Pancreas (tissue), 10 donors: ENCODE measurements at regions not wholly inside any gene's neighbourhood (a gene's known extent, or its start where the extent isn't known, plus 50 kb on each side); places are given as distances from the start of the nearest gene placed in this dataset.

Source experiments
- ATAC-seq, 4 donors: fragments of 200-7000 bp; cut with Tn5 transposase; one replicate each; pipeline versions ENCODE4 v1.8.0 to v1.9.1; 2020; ENCODE audit warnings: mild to moderate bottlenecking in 4 of 4, moderate library complexity in 4 of 4
- DNase-seq, 6 donors: peaks; one replicate each; pipeline ENCODE4 v3.0.0-alpha.2; 2020
- FAIRE-seq: peaks from 2 replicates; lab custom pipeline; 2012; peaks lifted over from hg19 to GRCh38; lab: Jason Lieb, UNC
- H3K27ac ChIP-seq, 4 donors: fragments of 200-600 bp; sonication (generic); 1 replicate in 3 of 4; 2 replicates in 1 of 4; pipeline versions ENCODE4 v1.5.0 to v1.8.0; 2020
- H3K27me3 ChIP-seq, 4 donors: fragments of 200-600 bp; one replicate each; pipeline ENCODE4 v1.8.0; 2021
- H3K36me3 ChIP-seq, 3 donors: fragments of 200-600 bp; sonication (generic) in 1 of 3; one replicate each; pipeline versions ENCODE4 v1.5.0 to v1.8.0; 2020 to 2021
- H3K4me1 ChIP-seq, 3 donors: fragments of 200-600 bp; one replicate each; pipeline ENCODE4 v1.8.0; 2021
- H3K4me3 ChIP-seq, 4 donors: fragments of 200-600 bp; sonication (generic) in 2 of 4; one replicate each; pipeline versions ENCODE4 v1.5.0 to v1.8.0; 2020 to 2021
- H3K9me3 ChIP-seq, 4 donors: fragments of 200-600 bp; one replicate each; pipeline ENCODE4 v1.8.0; 2021
- WGBS, 2 donors: extraction: QIAGEN DNeasy Blood & Tissue Kit; methylation state at CpG; one replicate each; pipeline ENCODE4 v1.1.7; 2013; 5-methylcytosine and 5-hydroxymethylcytosine counted together
- intact Hi-C, 3 donors: fragments of 100-400 bp; cut with DNase I; formaldehyde crosslinking; loops; one replicate each; pipeline versions ENCODE4 v1.11.1 to v1.14.2; 2022
- TF ChIP-seq, protein P1 (sequence below), 4 donors: fragments of 200-600 bp; sonication (generic) in 3 of 4; IDR thresholded peaks; one replicate each; pipeline versions ENCODE4 v1.5.0 to v1.8.0; 2021; ENCODE audit warnings: antibody characterized with exemption in 4 of 4
- donor health status: healthy with polysubstance abuse.
- donor health status: DM: no; HTN: no; CAD: no; lungs with moderate emphysema.
- donor health status: DM: no; HTN: no; CAD: no.
- donor health status: control.
- donor health status: control.
- donor health status: Bipolar disorder and iron deficiency.
- donor health status: DM: yes; HTN: yes; CAD: no.
- donor health status: DM: no; HTN: no; CAD: no.
- donor health status: DM: no; HTN: no; CAD: no.
- donor health status: DM: yes; HTN: yes; CAD: no.

DNA sequence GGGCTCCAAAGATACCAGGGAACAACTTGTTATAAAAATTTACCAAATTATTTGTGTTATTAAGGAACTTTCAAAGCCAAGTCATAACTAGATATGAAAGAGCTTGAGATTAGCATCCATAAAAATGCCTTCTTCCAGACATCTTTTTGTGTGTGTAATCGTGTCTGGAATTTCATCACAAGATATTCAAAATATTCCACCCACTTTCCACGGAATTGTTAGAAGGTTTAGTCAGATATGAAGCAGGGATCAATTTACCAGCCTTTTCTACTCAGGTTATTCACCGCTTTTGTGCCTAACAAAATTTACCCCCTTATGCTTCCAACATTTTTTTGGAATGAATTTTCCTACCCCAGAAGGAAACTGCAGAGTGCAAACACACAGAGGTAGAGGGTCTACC is 130.2 kb upstream of the ACVR2A start:
- Histone ChIP-seq H3K4me1 (no peaks in the 10 kb centered on the region), H3K27me3 (no peaks in the 10 kb centered on the region), H3K9me3 (no peaks in the 10 kb centered on the region), H3K36me3 (no peaks in the 10 kb centered on the region), H3K27ac (no peak overlapping the region), H3K4me3 (no peak overlapping the region)
- intact Hi-C loops = no loop called here
- DNase-seq (no peak), ATAC-seq (no peak), FAIRE-seq (no peak)
- 69 to 70% methylated on average over 3 of the region's 3 CpGs for WGBS, 2 donors
- TF ChIP-seq, protein P1, sequence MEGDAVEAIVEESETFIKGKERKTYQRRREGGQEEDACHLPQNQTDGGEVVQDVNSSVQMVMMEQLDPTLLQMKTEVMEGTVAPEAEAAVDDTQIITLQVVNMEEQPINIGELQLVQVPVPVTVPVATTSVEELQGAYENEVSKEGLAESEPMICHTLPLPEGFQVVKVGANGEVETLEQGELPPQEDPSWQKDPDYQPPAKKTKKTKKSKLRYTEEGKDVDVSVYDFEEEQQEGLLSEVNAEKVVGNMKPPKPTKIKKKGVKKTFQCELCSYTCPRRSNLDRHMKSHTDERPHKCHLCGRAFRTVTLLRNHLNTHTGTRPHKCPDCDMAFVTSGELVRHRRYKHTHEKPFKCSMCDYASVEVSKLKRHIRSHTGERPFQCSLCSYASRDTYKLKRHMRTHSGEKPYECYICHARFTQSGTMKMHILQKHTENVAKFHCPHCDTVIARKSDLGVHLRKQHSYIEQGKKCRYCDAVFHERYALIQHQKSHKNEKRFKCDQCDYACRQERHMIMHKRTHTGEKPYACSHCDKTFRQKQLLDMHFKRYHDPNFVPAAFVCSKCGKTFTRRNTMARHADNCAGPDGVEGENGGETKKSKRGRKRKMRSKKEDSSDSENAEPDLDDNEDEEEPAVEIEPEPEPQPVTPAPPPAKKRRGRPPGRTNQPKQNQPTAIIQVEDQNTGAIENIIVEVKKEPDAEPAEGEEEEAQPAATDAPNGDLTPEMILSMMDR (IDR thresholded peaks at IDR 0.05) = no peak

DNA sequence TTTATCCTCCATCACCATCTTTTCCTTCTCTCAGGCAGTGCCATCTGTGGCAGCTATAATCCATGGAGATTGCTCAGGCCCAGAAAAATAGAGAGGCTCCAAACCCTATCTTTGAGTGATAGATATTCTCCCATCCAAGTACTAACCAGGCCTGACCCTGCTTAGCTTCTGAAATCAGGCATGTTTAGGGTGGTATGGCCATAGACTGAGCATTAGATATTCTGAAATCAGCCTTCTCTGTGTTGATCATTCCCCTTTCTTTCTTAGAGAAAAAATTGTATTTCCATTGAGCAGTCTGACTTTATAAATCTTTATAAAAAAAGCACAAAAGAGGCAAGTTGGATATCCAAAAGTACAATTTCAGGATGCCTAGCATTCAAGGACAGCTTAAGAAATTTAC is 131.5 kb upstream of the ACVR2A start:
- no peaks in the 10 kb centered on the region for H3K27me3 ChIP-seq
- FAIRE-seq (no peak), ATAC-seq (no peak), DNase-seq (no peak)
- intact Hi-C loops = no loop called here
- no peak overlapping the region for H3K4me3 ChIP-seq
- no peaks in the 10 kb centered on the region for H3K4me1 ChIP-seq
- no peaks in the 10 kb centered on the region for H3K9me3 ChIP-seq
- TF ChIP-seq, protein P1 (IDR thresholded peaks at IDR 0.05) = no peak
- H3K36me3 ChIP-seq = no peaks in the 10 kb centered on the region
- no peak overlapping the region for H3K27ac ChIP-seq

DNA sequence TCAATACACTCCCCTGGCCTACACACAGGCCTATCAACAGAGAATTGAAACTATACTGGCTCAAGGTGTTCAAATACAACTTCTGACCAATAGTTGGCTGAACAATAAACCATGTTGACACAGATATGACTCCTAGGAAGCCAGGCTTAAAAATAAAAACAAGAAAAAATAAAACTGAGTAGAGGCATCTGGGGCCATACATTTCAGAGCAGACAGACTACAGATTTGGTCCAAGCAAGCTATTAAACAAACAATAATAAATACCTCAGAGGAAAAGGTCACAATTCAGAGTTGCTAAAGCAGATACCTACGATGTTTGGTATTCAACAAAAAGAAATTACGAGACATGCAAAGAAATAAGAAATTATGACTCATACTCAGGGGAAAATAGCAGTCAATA is 132.8 kb upstream of the ACVR2A start:
- Histone ChIP-seq H3K36me3 (no peaks in the 10 kb centered on the region), H3K9me3 (no peaks in the 10 kb centered on the region), H3K27ac (no peak overlapping the region), H3K4me3 (no peak overlapping the region), H3K27me3 (no peaks in the 10 kb centered on the region), H3K4me1 (no peaks in the 10 kb centered on the region)
- DNase-seq (no peak), FAIRE-seq (no peak), ATAC-seq (no peak)
- 72 to 75% methylated on average over 2 of the region's 2 CpGs for WGBS, 2 donors
- intact Hi-C loops = no loop called here
- TF ChIP-seq, protein P1 (IDR thresholded peaks at IDR 0.05) = no peak

DNA sequence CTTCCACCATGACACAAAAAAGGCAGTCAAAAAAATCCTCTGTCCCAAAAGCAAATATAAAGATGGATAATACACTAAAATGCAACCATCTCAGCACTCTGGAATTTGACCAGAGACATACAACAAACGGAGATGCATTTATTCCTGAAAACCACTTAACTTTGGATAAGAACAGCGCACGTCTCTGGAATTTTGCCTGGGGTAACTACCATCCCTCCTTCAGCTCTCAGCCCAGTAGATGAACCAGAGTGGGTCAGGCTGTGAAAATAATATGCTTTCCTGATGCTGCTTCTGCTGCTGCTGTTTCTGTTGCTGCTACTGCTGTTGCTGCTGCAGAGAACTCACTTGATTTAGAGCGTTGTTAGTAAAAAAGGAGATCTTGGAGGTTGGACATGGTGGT is 133.8 kb upstream of the ACVR2A start:
- intact Hi-C loops = no loop called here
- no peaks in the 10 kb centered on the region for H3K9me3 ChIP-seq
- no peak for ATAC-seq
- no peaks in the 10 kb centered on the region for H3K4me1 ChIP-seq
- no peak overlapping the region for H3K27ac ChIP-seq
- TF ChIP-seq, protein P1 (IDR thresholded peaks at IDR 0.05) = no peak
- WGBS, 2 donors = 91 to 94% methylated on average over 4 of the region's 4 CpGs
- H3K27me3 ChIP-seq = no peaks in the 10 kb centered on the region
- H3K4me3 ChIP-seq = no peak overlapping the region
- H3K36me3 ChIP-seq = no peaks in the 10 kb centered on the region
- no peak for FAIRE-seq
- DNase-seq = no peak

DNA sequence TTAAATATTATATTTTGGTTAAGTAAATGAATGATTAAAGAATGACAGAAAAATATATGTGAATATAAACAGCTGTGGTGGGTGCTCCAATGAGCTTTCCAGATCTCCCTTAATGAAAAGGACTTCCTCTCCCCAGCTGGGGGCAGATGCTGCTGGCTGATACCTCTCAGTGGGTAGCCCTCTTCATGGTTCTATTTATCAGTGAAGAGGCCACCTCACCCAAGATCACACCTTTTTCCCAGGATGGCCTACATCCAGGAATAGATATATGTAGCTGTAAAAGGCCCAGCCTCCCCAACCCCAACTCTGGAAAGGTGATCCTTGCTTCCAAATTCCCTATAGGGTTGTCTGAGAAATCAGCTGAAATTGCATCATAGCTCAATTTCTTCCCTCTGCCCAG is 135.2 kb upstream of the ACVR2A start:
- TF ChIP-seq, protein P1 (IDR thresholded peaks at IDR 0.05) = no peak
- Histone ChIP-seq H3K36me3 (no peaks in the 10 kb centered on the region), H3K4me1 (no peaks in the 10 kb centered on the region), H3K9me3 (no peaks in the 10 kb centered on the region), H3K4me3 (no peak overlapping the region), H3K27ac (no peak overlapping the region), H3K27me3 (no peaks in the 10 kb centered on the region)
- intact Hi-C loops = no loop called here
- FAIRE-seq (no peak), DNase-seq (no peak), ATAC-seq (no peak)
